DOHH2 (cell line): ENCODE measurements at regions not wholly inside any gene's neighbourhood (a gene's known extent, or its start where the extent isn't known, plus 50 kb on each side); places are given as distances from the start of the nearest gene placed in this dataset.

ENCODE experiments used
- H3F3A ChIP-seq: fragments of 200-600 bp; sonication (generic), shearing (Covaris generic); 2 replicates; pipeline ENCODE4 v1.6.0; 2016; ENCODE audit warnings: antibody characterized with exemption, mild to moderate bottlenecking; ENCODE audit not compliant: control insufficient read depth, insufficient read depth
- H3K27ac ChIP-seq: fragments of 200-600 bp; sonication (generic); 2 replicates; pipeline ENCODE4 v1.5.1; 2014; ENCODE audit warnings: low read depth, mild to moderate bottlenecking, low read length, moderate library complexity
- H3K27me3 ChIP-seq: fragments of 200-600 bp; sonication (generic); 2 replicates; pipeline ENCODE4 v1.6.1; 2014; ENCODE audit warnings: mild to moderate bottlenecking, low read length, mixed read lengths; ENCODE audit not compliant: control insufficient read depth
- H3K36me3 ChIP-seq: fragments of 200-600 bp; sonication (generic); 2 replicates; pipeline ENCODE4 v1.6.1; 2014; ENCODE audit warnings: mild to moderate bottlenecking, low read length, moderate library complexity, mixed read lengths; ENCODE audit not compliant: control insufficient read depth
- H3K4me1 ChIP-seq: fragments of 200-600 bp; sonication (generic); 2 replicates; pipeline ENCODE4 v1.6.1; 2014; ENCODE audit warnings: mild to moderate bottlenecking, low read length, mixed read lengths; ENCODE audit not compliant: control insufficient read depth
- H3K4me2 ChIP-seq: fragments of 200-600 bp; sonication (generic); 2 replicates; pipeline ENCODE4 v1.6.0; 2014; ENCODE audit warnings: mild to moderate bottlenecking, low read length, moderate library complexity
- H3K4me3 ChIP-seq: fragments of 200-600 bp; sonication (generic); 2 replicates; pipeline ENCODE4 v1.5.1; 2014; ENCODE audit warnings: mild to moderate bottlenecking, low read length, mixed read lengths
- H3K79me2 ChIP-seq: fragments of 200-600 bp; sonication (generic); 2 replicates; pipeline ENCODE4 v1.6.1; 2014; ENCODE audit warnings: mild to moderate bottlenecking, low read length, mixed read lengths; ENCODE audit not compliant: control insufficient read depth
- H3K9me2 ChIP-seq: fragments of 200-600 bp; sonication (generic); replicated peaks from 2 replicates; pipeline ENCODE4 v1.6.1; 2014; ENCODE audit warnings: mild to moderate bottlenecking, low read length, mixed read lengths; ENCODE audit not compliant: control insufficient read depth
- H3K9me3 ChIP-seq: fragments of 200-600 bp; sonication (generic); 2 replicates; pipeline ENCODE4 v1.6.1; 2014; ENCODE audit warnings: antibody characterized with exemption, low read length, mixed read lengths; ENCODE audit not compliant: control insufficient read depth, insufficient read depth
- H4K20me1 ChIP-seq: fragments of 200-600 bp; sonication (generic); 2 replicates; pipeline ENCODE4 v1.6.0; 2014; ENCODE audit warnings: low read depth, mild to moderate bottlenecking, antibody characterized with exemption, low read length, moderate library complexity; ENCODE audit not compliant: control insufficient read depth, insufficient read depth
- EZH2phosphoT487 ChIP-seq: fragments of 200-600 bp; sonication (generic); IDR thresholded peaks from 2 replicates; pipeline ENCODE4 v1.6.1; 2017; ENCODE audit warnings: borderline replicate concordance, mild to moderate bottlenecking, antibody characterized with exemption, low read length, moderate library complexity, mixed read lengths
- TF ChIP-seq, protein P1 (sequence below): fragments of 200-600 bp; sonication (generic); IDR thresholded peaks from one replicate; pipeline ENCODE4 v1.5.1; 2014; ENCODE audit warnings: antibody characterized with exemption, mild to moderate bottlenecking, low read depth, low read length; ENCODE audit not compliant: poor library complexity, severe bottlenecking

DNA sequence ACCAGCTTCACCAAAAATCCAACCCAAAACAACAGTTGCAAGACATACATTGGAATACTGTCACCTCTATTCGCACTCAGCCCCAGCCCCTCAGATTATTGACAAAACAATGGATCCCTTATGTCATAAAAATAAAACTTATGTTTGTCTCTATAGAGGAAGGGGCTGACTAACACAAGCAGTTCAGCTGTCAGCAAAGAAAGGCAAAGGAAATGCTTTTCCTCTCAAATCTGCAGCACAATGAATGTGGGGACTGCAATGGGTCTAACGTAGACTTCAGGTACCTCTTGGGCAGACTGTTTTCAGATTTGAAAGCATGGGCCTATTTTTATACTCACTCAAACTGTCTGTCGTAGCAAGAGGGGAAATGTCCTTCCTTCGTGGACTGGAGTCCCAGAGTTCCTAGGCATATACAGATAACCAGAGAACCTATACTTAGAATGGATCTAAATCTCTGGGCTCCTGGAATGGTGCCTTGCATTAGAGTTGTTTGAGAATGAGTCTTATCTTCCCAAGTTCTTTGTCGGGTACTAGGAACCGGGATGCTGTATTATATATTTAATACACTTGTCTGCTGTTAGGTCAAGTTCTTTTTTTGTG is 307.7 kb upstream of the DDX53 start:
- Histone ChIP-seq H3K4me2 (no peak overlapping the region), H3K36me3 (no peaks in the 10 kb centered on the region), H3K79me2 (no peaks in the 10 kb centered on the region), H3K9me2 (no peaks in the 10 kb centered on the region), H3K4me3 (no peak overlapping the region), H3K27me3 (no peaks in the 10 kb centered on the region), H4K20me1 (no peaks in the 10 kb centered on the region), H3F3A (no peaks in the 10 kb centered on the region), H3K27ac (no peak overlapping the region), H3K9me3 (no peaks in the 10 kb centered on the region), H3K4me1 (no peaks in the 10 kb centered on the region)
- TF ChIP-seq, protein P1, sequence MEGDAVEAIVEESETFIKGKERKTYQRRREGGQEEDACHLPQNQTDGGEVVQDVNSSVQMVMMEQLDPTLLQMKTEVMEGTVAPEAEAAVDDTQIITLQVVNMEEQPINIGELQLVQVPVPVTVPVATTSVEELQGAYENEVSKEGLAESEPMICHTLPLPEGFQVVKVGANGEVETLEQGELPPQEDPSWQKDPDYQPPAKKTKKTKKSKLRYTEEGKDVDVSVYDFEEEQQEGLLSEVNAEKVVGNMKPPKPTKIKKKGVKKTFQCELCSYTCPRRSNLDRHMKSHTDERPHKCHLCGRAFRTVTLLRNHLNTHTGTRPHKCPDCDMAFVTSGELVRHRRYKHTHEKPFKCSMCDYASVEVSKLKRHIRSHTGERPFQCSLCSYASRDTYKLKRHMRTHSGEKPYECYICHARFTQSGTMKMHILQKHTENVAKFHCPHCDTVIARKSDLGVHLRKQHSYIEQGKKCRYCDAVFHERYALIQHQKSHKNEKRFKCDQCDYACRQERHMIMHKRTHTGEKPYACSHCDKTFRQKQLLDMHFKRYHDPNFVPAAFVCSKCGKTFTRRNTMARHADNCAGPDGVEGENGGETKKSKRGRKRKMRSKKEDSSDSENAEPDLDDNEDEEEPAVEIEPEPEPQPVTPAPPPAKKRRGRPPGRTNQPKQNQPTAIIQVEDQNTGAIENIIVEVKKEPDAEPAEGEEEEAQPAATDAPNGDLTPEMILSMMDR, result no peak
- TF ChIP-seq EZH2phosphoT487, result no peak

DNA sequence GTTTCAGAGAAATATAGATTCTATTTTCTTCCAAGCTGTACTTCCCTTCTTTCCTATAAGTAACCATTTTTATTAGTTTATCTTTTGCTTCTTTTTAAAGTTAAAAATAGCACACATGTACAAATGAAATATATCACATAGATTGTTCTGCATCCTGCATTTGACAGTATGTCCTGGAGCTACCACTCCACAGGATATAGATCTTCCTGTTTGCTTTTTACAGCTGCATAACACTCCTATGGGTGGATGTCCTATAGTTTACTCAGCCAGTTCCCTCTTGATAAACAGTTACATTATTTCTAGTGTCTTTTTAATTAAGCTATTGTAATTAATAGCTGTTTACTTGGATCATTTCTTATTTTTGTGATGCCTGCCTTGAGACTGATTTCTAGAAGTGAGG is 301.6 kb upstream of the DDX53 start:
- no peaks in the 10 kb centered on the region for H3K36me3 ChIP-seq
- no peaks in the 10 kb centered on the region for H3K79me2 ChIP-seq
- no peaks in the 10 kb centered on the region for H3K9me3 ChIP-seq
- H3K4me1 ChIP-seq, result no peaks in the 10 kb centered on the region
- no peak overlapping the region for H3K27ac ChIP-seq
- no peaks in the 10 kb centered on the region for H3F3A ChIP-seq
- no peaks in the 10 kb centered on the region for H4K20me1 ChIP-seq
- no peak overlapping the region for H3K4me2 ChIP-seq
- TF ChIP-seq, protein P1, result no peak
- TF ChIP-seq EZH2phosphoT487, result no peak
- H3K4me3 ChIP-seq, result no peak overlapping the region
- H3K9me2 ChIP-seq, result no peaks in the 10 kb centered on the region
- no peaks in the 10 kb centered on the region for H3K27me3 ChIP-seq

DNA sequence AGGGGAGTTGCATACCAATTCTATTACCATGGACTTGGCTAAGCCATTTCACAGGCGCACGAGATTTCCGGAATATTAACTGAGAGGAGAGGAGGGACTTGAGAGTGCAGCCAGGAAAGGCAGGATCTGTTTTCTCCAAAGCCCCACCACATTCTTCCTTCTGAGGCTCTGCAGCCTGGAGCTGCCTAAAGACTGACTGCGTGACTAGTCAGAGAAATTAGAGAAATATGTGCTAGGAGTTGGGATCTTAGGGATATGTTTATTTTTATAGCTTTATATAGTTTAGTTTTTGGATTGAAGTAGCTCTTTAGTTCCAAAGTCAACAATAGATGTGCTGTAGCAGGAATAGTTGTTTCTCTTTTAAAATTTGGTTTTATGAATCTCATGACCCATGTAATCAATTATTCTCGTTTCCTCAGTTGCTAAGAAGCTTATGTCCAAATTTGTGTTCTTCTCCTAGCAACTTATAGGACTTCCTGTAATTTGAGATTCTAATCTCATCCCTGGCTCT is 300.1 kb upstream of the DDX53 start:
- H3K36me3 ChIP-seq, result no peaks in the 10 kb centered on the region
- TF ChIP-seq EZH2phosphoT487, result no peak
- TF ChIP-seq, protein P1, result no peak
- no peaks in the 10 kb centered on the region for H3F3A ChIP-seq
- H3K9me3 ChIP-seq, result no peaks in the 10 kb centered on the region
- no peaks in the 10 kb centered on the region for H3K79me2 ChIP-seq
- H3K4me2 ChIP-seq, result no peak overlapping the region
- no peaks in the 10 kb centered on the region for H3K4me1 ChIP-seq
- H3K9me2 ChIP-seq, result no peaks in the 10 kb centered on the region
- H4K20me1 ChIP-seq, result no peaks in the 10 kb centered on the region
- H3K27me3 ChIP-seq, result no peaks in the 10 kb centered on the region
- H3K27ac ChIP-seq, result no peak overlapping the region
- no peak overlapping the region for H3K4me3 ChIP-seq
